ENCODE measurements at regions not wholly inside any gene's neighbourhood (a gene's known extent, or its start where the extent isn't known, plus 50 kb on each side); places are given as distances from the start of the nearest gene placed in this dataset.

DNA sequence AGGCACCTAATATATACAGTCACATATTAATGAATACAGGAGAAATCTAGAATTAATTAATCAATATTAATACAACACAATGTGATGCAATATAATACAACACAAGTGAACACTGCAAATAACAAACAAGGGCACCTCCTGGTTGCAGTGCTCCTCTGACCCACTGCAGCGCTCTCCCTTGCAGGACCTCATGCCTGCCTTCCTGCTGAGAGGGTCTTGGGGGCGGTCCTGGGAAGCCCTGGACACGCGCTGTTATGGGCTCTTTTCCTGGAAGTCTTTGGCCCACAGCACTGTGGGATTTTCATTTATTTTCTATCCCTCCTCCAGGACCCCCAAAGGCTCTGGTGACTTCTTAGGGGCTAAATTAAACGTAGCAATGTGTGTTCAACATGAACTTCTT lies 485.8 kb downstream of the IRX1 start:
- TF ChIP-seq ZNF48 (tag by site-specific recombination; IDR thresholded peaks at IDR 0.05) (no peak), ZNF302 (tag by site-specific recombination; IDR thresholded peaks at IDR 0.05; ENCODE audit: low read depth) (no peak), ZNF544 (tag by site-specific recombination; IDR thresholded peaks at IDR 0.05) (no peak), ZNF184 (tag by site-specific recombination; IDR thresholded peaks at IDR 0.05) (no peak), ZBTB1 (tag by site-specific recombination; IDR thresholded peaks at IDR 0.05) (no peak), ZNF600 (tag by site-specific recombination; IDR thresholded peaks at IDR 0.05) (no peak), ZNF366 (tag by site-specific recombination; conservative IDR thresholded peaks at IDR 0.05) (no peak), GFI1B (tag by site-specific recombination; IDR thresholded peaks at IDR 0.05) (no peak), ZNF133 (tag by site-specific recombination; IDR thresholded peaks at IDR 0.05) (no peak), KLF1 (tag by site-specific recombination; IDR thresholded peaks at IDR 0.05) (no peak), ZNF549 (tag by site-specific recombination; IDR thresholded peaks at IDR 0.05) (no peak), ZNF776 (tag by site-specific recombination; IDR thresholded peaks at IDR 0.05; ENCODE audit: borderline replicate concordance) (no peak), ZNF16 (tag by site-specific recombination; IDR thresholded peaks at IDR 0.05; ENCODE audit: low read depth) (no peak), ZNF223 (tag by site-specific recombination; IDR thresholded peaks at IDR 0.05) (no peak)
- TF ChIP-seq, protein P1, sequence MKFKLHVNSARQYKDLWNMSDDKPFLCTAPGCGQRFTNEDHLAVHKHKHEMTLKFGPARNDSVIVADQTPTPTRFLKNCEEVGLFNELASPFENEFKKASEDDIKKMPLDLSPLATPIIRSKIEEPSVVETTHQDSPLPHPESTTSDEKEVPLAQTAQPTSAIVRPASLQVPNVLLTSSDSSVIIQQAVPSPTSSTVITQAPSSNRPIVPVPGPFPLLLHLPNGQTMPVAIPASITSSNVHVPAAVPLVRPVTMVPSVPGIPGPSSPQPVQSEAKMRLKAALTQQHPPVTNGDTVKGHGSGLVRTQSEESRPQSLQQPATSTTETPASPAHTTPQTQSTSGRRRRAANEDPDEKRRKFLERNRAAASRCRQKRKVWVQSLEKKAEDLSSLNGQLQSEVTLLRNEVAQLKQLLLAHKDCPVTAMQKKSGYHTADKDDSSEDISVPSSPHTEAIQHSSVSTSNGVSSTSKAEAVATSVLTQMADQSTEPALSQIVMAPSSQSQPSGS (tag by site-specific recombination; IDR thresholded peaks at IDR 0.05; ENCODE audit: low read depth): no peak
- TF ChIP-seq, protein P2, sequence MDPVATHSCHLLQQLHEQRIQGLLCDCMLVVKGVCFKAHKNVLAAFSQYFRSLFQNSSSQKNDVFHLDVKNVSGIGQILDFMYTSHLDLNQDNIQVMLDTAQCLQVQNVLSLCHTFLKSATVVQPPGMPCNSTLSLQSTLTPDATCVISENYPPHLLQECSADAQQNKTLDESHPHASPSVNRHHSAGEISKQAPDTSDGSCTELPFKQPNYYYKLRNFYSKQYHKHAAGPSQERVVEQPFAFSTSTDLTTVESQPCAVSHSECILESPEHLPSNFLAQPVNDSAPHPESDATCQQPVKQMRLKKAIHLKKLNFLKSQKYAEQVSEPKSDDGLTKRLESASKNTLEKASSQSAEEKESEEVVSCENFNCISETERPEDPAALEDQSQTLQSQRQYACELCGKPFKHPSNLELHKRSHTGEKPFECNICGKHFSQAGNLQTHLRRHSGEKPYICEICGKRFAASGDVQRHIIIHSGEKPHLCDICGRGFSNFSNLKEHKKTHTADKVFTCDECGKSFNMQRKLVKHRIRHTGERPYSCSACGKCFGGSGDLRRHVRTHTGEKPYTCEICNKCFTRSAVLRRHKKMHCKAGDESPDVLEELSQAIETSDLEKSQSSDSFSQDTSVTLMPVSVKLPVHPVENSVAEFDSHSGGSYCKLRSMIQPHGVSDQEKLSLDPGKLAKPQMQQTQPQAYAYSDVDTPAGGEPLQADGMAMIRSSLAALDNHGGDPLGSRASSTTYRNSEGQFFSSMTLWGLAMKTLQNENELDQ (tag by site-specific recombination; IDR thresholded peaks at IDR 0.05; ENCODE audit: low read depth): no peak
- ChIA-PET POLR2A (no interaction called here), CTCF (no interaction called here)

DNA sequence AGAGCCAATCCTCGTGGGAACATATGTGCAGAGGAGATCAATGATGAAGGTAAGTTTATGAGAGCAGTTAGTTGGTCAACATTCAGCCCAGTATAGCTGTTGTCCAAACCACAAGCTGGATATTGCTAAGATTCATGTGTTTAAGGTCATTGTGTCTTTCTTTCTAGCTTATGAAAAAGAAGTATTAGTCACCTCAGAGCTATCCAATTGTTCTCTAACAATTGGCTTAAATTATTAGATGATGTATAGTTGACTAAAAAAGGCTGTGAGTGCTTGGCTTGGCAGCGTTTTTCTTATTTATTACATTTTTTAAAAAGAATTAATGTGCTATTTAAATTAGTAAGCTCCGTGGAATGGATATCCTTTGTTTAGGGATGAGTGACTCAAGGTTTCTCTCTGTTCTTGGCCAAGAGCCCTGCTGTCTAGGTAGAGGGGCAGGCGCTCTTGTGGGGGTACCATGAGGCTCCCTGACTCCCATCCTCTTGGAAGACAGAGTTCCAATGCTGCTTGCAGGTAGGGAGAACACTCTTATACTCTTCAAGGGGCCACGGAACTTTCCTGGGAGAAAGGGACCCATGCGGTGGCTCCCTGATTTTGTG lies 487.4 kb downstream of the IRX1 start:
- POLR2A ChIA-PET: no interaction called here
- Histone ChIP-seq H3K4me1 (ENCODE audit: control insufficient read depth, insufficient read depth, low read length) (no peaks in the 10 kb centered on the region), H3K36me3 (ENCODE audit: control insufficient read depth in 2 of 2, insufficient read depth in 1 of 2, low read length in 2 of 2) (no peaks in the 10 kb centered on the region), H3K27ac (ENCODE audit: extremely low read depth, low read depth, low read length) (no peak overlapping the region), H3K4me3 (ENCODE audit: low read depth, low read length) (no peak overlapping the region), H3K9me3 (ENCODE audit: control insufficient read depth, insufficient read depth, low read depth, low read length) (no peaks in the 10 kb centered on the region)
- CTCF ChIA-PET: no interaction called here
- TF ChIP-seq ZNF366 (tag by site-specific recombination; conservative IDR thresholded peaks at IDR 0.05) (no peak), KLF9 (tag by site-specific recombination; IDR thresholded peaks at IDR 0.05; ENCODE audit: low read depth) (no peak), ZNF791 (tag by site-specific recombination; IDR thresholded peaks at IDR 0.05) (no peak), ZNF341 (tag by site-specific recombination; IDR thresholded peaks at IDR 0.05; ENCODE audit: low read depth) (no peak), ZNF324 (tag by site-specific recombination; IDR thresholded peaks at IDR 0.05) (no peak), ZNF302 (tag by site-specific recombination; IDR thresholded peaks at IDR 0.05; ENCODE audit: low read depth) (no peak)
- TF ChIP-seq, protein P3, sequence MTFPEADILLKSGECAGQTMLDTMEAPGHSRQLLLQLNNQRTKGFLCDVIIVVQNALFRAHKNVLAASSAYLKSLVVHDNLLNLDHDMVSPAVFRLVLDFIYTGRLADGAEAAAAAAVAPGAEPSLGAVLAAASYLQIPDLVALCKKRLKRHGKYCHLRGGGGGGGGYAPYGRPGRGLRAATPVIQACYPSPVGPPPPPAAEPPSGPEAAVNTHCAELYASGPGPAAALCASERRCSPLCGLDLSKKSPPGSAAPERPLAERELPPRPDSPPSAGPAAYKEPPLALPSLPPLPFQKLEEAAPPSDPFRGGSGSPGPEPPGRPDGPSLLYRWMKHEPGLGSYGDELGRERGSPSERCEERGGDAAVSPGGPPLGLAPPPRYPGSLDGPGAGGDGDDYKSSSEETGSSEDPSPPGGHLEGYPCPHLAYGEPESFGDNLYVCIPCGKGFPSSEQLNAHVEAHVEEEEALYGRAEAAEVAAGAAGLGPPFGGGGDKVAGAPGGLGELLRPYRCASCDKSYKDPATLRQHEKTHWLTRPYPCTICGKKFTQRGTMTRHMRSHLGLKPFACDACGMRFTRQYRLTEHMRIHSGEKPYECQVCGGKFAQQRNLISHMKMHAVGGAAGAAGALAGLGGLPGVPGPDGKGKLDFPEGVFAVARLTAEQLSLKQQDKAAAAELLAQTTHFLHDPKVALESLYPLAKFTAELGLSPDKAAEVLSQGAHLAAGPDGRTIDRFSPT (tag by site-specific recombination; IDR thresholded peaks at IDR 0.05): no peak
- TF ChIP-seq, protein P4, sequence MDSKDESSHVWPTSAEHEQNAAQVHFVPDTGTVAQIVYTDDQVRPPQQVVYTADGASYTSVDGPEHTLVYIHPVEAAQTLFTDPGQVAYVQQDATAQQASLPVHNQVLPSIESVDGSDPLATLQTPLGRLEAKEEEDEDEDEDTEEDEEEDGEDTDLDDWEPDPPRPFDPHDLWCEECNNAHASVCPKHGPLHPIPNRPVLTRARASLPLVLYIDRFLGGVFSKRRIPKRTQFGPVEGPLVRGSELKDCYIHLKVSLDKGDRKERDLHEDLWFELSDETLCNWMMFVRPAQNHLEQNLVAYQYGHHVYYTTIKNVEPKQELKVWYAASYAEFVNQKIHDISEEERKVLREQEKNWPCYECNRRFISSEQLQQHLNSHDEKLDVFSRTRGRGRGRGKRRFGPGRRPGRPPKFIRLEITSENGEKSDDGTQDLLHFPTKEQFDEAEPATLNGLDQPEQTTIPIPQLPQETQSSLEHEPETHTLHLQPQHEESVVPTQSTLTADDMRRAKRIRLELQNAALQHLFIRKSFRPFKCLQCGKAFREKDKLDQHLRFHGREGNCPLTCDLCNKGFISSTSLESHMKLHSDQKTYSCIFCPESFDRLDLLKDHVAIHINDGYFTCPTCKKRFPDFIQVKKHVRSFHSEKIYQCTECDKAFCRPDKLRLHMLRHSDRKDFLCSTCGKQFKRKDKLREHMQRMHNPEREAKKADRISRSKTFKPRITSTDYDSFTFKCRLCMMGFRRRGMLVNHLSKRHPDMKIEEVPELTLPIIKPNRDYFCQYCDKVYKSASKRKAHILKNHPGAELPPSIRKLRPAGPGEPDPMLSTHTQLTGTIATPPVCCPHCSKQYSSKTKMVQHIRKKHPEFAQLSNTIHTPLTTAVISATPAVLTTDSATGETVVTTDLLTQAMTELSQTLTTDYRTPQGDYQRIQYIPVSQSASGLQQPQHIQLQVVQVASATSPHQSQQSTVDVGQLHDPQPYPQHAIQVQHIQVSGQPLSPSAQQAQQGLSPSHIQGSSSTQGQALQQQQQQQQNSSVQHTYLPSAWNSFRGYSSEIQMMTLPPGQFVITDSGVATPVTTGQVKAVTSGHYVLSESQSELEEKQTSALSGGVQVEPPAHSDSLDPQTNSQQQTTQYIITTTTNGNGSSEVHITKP (tag by site-specific recombination; IDR thresholded peaks at IDR 0.05): no peak

More for the DNA sequence above, 485.8 kb downstream of the IRX1 start:
- Histone ChIP-seq H3K9me3 (ENCODE audit: control insufficient read depth, insufficient read depth, low read depth, low read length) (no peaks in the 10 kb centered on the region), H3K4me3 (ENCODE audit: low read depth, low read length) (no peak overlapping the region), H3K36me3 (ENCODE audit: control insufficient read depth in 2 of 2, insufficient read depth in 1 of 2, low read length in 2 of 2) (no peaks in the 10 kb centered on the region), H3K27ac (ENCODE audit: extremely low read depth, low read depth, low read length) (no peak overlapping the region), H3K4me1 (ENCODE audit: control insufficient read depth, insufficient read depth, low read length) (no peaks in the 10 kb centered on the region)
